CD4-positive, CD25-positive, alpha-beta regulatory T cell (primary cell): ENCODE measurements at regions not wholly inside any gene's neighbourhood (a gene's known extent, or its start where the extent isn't known, plus 50 kb on each side); places are given as distances from the start of the nearest gene placed in this dataset.

ENCODE experiments used
- ATAC-seq, 2 donors: fragments of 150-1000 bp; cut with Tn5 transposase; one replicate each; pipeline ENCODE4 v1.10.0; 2021; ENCODE audit warnings: low read depth in 2 of 2, moderate number of reproducible peaks in 2 of 2, moderate library complexity in 1 of 2
- DNase-seq, 3 donors: peaks; one replicate each; pipeline versions ENCODE4 v3.0.0 to v3.0.0-alpha.2; 2012 to 2022; ENCODE audit warnings: mixed read lengths in 1 of 3
- H3K27ac ChIP-seq: one replicate; pipeline ENCODE4 v1.7.0; 2013; ENCODE audit warnings: mild to moderate bottlenecking, low read length; ENCODE audit not compliant: insufficient read depth, poor library complexity, severe bottlenecking
- H3K27me3 ChIP-seq: one replicate; pipeline ENCODE4 v1.7.0; 2013; ENCODE audit warnings: low read length; ENCODE audit not compliant: control insufficient read depth, insufficient read depth
- H3K36me3 ChIP-seq: one replicate; pipeline ENCODE4 v1.7.0; 2013; ENCODE audit warnings: mild to moderate bottlenecking, low read length, moderate library complexity; ENCODE audit not compliant: control insufficient read depth, insufficient read depth
- H3K4me1 ChIP-seq: 2 replicates; pipeline ENCODE4 v1.7.0; 2013; ENCODE audit warnings: mild to moderate bottlenecking, low read length; ENCODE audit not compliant: insufficient read depth, control insufficient read depth, poor library complexity, severe bottlenecking
- H3K4me3 ChIP-seq: one replicate; pipeline ENCODE4 v1.7.0; 2013; ENCODE audit warnings: low read depth, mild to moderate bottlenecking, low read length, moderate library complexity
- H3K9me3 ChIP-seq, 2 experiments: 1 replicate in 1 of 2; 2 replicates in 1 of 2; pipeline ENCODE4 v1.7.0; 2013; ENCODE audit warnings: low read length in 2 of 2, mild to moderate bottlenecking in 1 of 2, moderate library complexity in 1 of 2; ENCODE audit not compliant: control insufficient read depth in 2 of 2
- H3K27ac Mint-ChIP-seq, 3 donors: one replicate each; pipeline ENCODE4 v1.8.0; 2020 to 2022; ENCODE audit warnings: mild to moderate bottlenecking in 3 of 3, mixed read lengths in 3 of 3, moderate library complexity in 2 of 3
- H3K27me3 Mint-ChIP-seq: one replicate; pipeline ENCODE4 v1.8.0; 2022; ENCODE audit warnings: mild to moderate bottlenecking, mixed read lengths
- H3K36me3 Mint-ChIP-seq: one replicate; pipeline ENCODE4 v1.8.0; 2020; ENCODE audit warnings: mixed read lengths
- H3K4me1 Mint-ChIP-seq, 4 donors: one replicate each; pipeline ENCODE4 v1.8.0; 2020 to 2022; ENCODE audit warnings: mixed read lengths in 4 of 4, mild to moderate bottlenecking in 1 of 4
- H3K4me3 Mint-ChIP-seq, 4 donors: one replicate each; pipeline ENCODE4 v1.8.0; 2020 to 2022; ENCODE audit warnings: mild to moderate bottlenecking in 4 of 4, mixed read lengths in 4 of 4, moderate library complexity in 3 of 4
- H3K9me3 Mint-ChIP-seq, 7 donors: one replicate each; pipeline ENCODE4 v1.8.0; 2020 to 2022; ENCODE audit warnings: mixed read lengths in 7 of 7, mild to moderate bottlenecking in 3 of 7, moderate library complexity in 2 of 7

- H3K4me1 ChIP-seq = no peaks in the 10 kb centered on the region
- Mint-ChIP-seq H3K9me3 (no peaks in the 10 kb centered on the region), H3K27ac (no peak overlapping the region)
These were observed 126.4 kb upstream of the GALNT2 start for GRCh38 chr1:229940684-229941083.

GRCh38 chr1:229941160-229941559, 125.9 kb upstream of the GALNT2 start:
- no peak overlapping the region for H3K4me3 ChIP-seq
- H3K36me3 ChIP-seq = no peaks in the 10 kb centered on the region
- H3K27me3 ChIP-seq = no peaks in the 10 kb centered on the region
- Mint-ChIP-seq H3K9me3 (no peaks in the 10 kb centered on the region), H3K4me3 (no peak overlapping the region), H3K4me1 (no peaks in the 10 kb centered on the region), H3K27me3 (peaks cover 10% of the 10 kb centered on the region), H3K27ac (no peak overlapping the region), H3K36me3 (no peaks in the 10 kb centered on the region)
- no peaks in the 10 kb centered on the region for H3K4me1 ChIP-seq
- ATAC-seq = no peak
- no peak for DNase-seq
- no peaks in the 10 kb centered on the region for H3K9me3 ChIP-seq
- H3K27ac ChIP-seq = no peak overlapping the region

More at GRCh38 chr1:229940684-229941083, 126.4 kb upstream of the GALNT2 start:
- H3K4me1 Mint-ChIP-seq = no peaks in the 10 kb centered on the region
- Histone ChIP-seq H3K9me3 (no peaks in the 10 kb centered on the region), H3K27me3 (no peaks in the 10 kb centered on the region), H3K27ac (no peak overlapping the region), H3K36me3 (no peaks in the 10 kb centered on the region), H3K4me3 (no peak overlapping the region)
- H3K36me3 Mint-ChIP-seq = no peaks in the 10 kb centered on the region
- DNase-seq (no peak), ATAC-seq (no peak)
- no peak overlapping the region for H3K4me3 Mint-ChIP-seq
- H3K27me3 Mint-ChIP-seq = peaks cover 10% of the 10 kb centered on the region

GRCh38 chr1:229941831-229942230, 125.2 kb upstream of the GALNT2 start:
- no peaks in the 10 kb centered on the region for H3K36me3 Mint-ChIP-seq
- ATAC-seq (no peak), DNase-seq (no peak)
- Histone ChIP-seq H3K36me3 (no peaks in the 10 kb centered on the region), H3K27ac (no peak overlapping the region), H3K9me3 (no peaks in the 10 kb centered on the region), H3K4me3 (no peak overlapping the region), H3K27me3 (no peaks in the 10 kb centered on the region), H3K4me1 (no peaks in the 10 kb centered on the region)
- peaks cover 8% of the 10 kb centered on the region for H3K27me3 Mint-ChIP-seq
- no peaks in the 10 kb centered on the region for H3K4me1 Mint-ChIP-seq
- H3K27ac Mint-ChIP-seq = no peak overlapping the region
- no peaks in the 10 kb centered on the region for H3K9me3 Mint-ChIP-seq
- no peak overlapping the region for H3K4me3 Mint-ChIP-seq

- Histone ChIP-seq H3K4me1 (no peaks in the 10 kb centered on the region), H3K4me3 (no peak overlapping the region), H3K27ac (no peak overlapping the region), H3K36me3 (no peaks in the 10 kb centered on the region), H3K9me3 (no peaks in the 10 kb centered on the region), H3K27me3 (no peaks in the 10 kb centered on the region)
- Mint-ChIP-seq H3K9me3 (no peaks in the 10 kb centered on the region), H3K27me3 (peaks cover 5% of the 10 kb centered on the region), H3K4me1 (no peaks in the 10 kb centered on the region), H3K27ac (no peak overlapping the region), H3K4me3 (no peak overlapping the region), H3K36me3 (no peaks in the 10 kb centered on the region)
- no peak for ATAC-seq
- DNase-seq = no peak
These were observed 124.5 kb upstream of the GALNT2 start for GRCh38 chr1:229942501-229942900.

- no peaks in the 10 kb centered on the region for H3K9me3 Mint-ChIP-seq
- no peak overlapping the region for H3K4me3 Mint-ChIP-seq
- ATAC-seq (no peak), DNase-seq (no peak)
- no peaks in the 10 kb centered on the region for H3K4me1 Mint-ChIP-seq
- Histone ChIP-seq H3K27ac (no peak overlapping the region), H3K27me3 (no peaks in the 10 kb centered on the region), H3K4me3 (no peak overlapping the region), H3K36me3 (no peaks in the 10 kb centered on the region), H3K4me1 (no peaks in the 10 kb centered on the region), H3K9me3 (no peaks in the 10 kb centered on the region)
- H3K27me3 Mint-ChIP-seq = peaks cover 5% of the 10 kb centered on the region
- no peaks in the 10 kb centered on the region for H3K36me3 Mint-ChIP-seq
- H3K27ac Mint-ChIP-seq = no peak overlapping the region
These were observed 123.8 kb upstream of the GALNT2 start for GRCh38 chr1:229943148-229943714.

GRCh38 chr1:229943988-229944743, 122.9 kb upstream of the GALNT2 start:
- H3K36me3 ChIP-seq = no peaks in the 10 kb centered on the region

GRCh38 chr1:229945795-229946194, 121.2 kb upstream of the GALNT2 start:
- no peak for ATAC-seq

More at GRCh38 chr1:229943988-229944743, 122.9 kb upstream of the GALNT2 start:
- no peak overlapping the region for H3K4me3 Mint-ChIP-seq
- DNase-seq (no peak), ATAC-seq (no peak)
- no peak overlapping the region for H3K27ac Mint-ChIP-seq
- H3K9me3 ChIP-seq = no peaks in the 10 kb centered on the region
- no peaks in the 10 kb centered on the region for H3K9me3 Mint-ChIP-seq
- H3K27ac ChIP-seq = no peak overlapping the region
- H3K4me3 ChIP-seq = no peak overlapping the region
- H3K27me3 Mint-ChIP-seq = peaks cover 5% of the 10 kb centered on the region
- H3K27me3 ChIP-seq = no peaks in the 10 kb centered on the region
- H3K36me3 Mint-ChIP-seq = no peaks in the 10 kb centered on the region
- no peaks in the 10 kb centered on the region for H3K4me1 ChIP-seq
- H3K4me1 Mint-ChIP-seq = no peaks in the 10 kb centered on the region

GRCh38 chr1:229947968-229948367, 119.1 kb upstream of the GALNT2 start:
- Mint-ChIP-seq H3K36me3 (no peaks in the 10 kb centered on the region), H3K27ac (no peak overlapping the region), H3K4me1 (peaks cover 0 to 3% (median 0%) of the 10 kb centered on the region in 4 donors), H3K27me3 (no peaks in the 10 kb centered on the region), H3K9me3 (no peaks in the 10 kb centered on the region), H3K4me3 (no peak overlapping the region)
- Histone ChIP-seq H3K36me3 (no peaks in the 10 kb centered on the region), H3K4me1 (no peaks in the 10 kb centered on the region), H3K27ac (no peak overlapping the region), H3K9me3 (no peaks in the 10 kb centered on the region), H3K4me3 (no peak overlapping the region), H3K27me3 (no peaks in the 10 kb centered on the region)
- ATAC-seq = no peak
- no peak for DNase-seq

More at GRCh38 chr1:229945795-229946194, 121.2 kb upstream of the GALNT2 start:
- no peak overlapping the region for H3K4me3 Mint-ChIP-seq
- DNase-seq = no peak
- no peak overlapping the region for H3K4me3 ChIP-seq
- no peak overlapping the region for H3K27ac ChIP-seq
- no peaks in the 10 kb centered on the region for H3K4me1 ChIP-seq
- H3K36me3 ChIP-seq = no peaks in the 10 kb centered on the region
- H3K4me1 Mint-ChIP-seq = no peaks in the 10 kb centered on the region
- peaks cover 5% of the 10 kb centered on the region for H3K27me3 Mint-ChIP-seq
- H3K27me3 ChIP-seq = no peaks in the 10 kb centered on the region
- no peaks in the 10 kb centered on the region for H3K9me3 Mint-ChIP-seq
- H3K27ac Mint-ChIP-seq = no peak overlapping the region
- H3K9me3 ChIP-seq = no peaks in the 10 kb centered on the region
- H3K36me3 Mint-ChIP-seq = no peaks in the 10 kb centered on the region
